GM18868 (cell line): ENCODE measurements at regions not wholly inside any gene's neighbourhood (a gene's known extent, or its start where the extent isn't known, plus 50 kb on each side); places are given as distances from the start of the nearest gene placed in this dataset.

Experiments used
- ATAC-seq: cut with Tn5 transposase; IDR thresholded peaks from one replicate; pipeline ENCODE4 v1.9.1; 2021; ENCODE audit warnings: mild to moderate bottlenecking, moderate library complexity; ENCODE audit not compliant: unreplicated experiment

DNA sequence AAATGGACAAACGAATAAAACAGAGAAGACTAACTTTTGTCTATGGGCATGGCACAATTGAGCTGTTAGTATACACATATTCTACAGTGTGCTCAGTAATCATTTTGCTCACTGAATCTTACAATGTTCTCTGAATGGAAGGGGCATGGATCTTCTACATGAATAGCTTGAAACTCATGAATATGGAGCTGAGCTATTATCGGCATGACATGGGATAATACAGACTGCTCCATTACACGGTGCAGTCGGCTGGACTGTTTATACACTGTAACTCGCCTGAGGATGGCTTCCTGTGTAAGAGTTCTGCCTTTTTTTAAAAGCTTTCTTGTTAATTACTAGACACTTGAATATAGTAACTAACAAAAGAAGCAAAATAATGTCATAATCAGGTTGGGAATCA lies 368.5 kb upstream of the MAD2L1 start:
- no peak for ATAC-seq

DNA sequence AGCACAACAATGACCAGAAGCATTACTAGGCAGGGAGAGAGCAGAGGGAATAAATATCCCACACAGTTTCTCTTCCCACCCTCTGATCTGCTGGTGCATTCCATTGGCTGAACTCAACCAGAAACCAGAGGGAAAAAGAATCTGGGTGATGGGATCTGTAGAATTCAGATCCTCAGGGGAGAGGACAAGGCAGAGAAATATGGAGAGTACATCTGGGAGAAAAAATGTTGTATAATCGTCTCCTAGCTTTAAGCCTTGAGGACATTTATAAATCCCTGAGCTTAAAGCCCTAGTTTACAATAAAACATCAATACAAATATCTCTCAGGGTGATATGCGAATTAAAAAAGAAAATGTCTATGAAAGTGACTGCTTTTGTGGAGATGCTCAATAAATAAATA lies 368.1 kb upstream of the MAD2L1 start:
- no peak for ATAC-seq

DNA sequence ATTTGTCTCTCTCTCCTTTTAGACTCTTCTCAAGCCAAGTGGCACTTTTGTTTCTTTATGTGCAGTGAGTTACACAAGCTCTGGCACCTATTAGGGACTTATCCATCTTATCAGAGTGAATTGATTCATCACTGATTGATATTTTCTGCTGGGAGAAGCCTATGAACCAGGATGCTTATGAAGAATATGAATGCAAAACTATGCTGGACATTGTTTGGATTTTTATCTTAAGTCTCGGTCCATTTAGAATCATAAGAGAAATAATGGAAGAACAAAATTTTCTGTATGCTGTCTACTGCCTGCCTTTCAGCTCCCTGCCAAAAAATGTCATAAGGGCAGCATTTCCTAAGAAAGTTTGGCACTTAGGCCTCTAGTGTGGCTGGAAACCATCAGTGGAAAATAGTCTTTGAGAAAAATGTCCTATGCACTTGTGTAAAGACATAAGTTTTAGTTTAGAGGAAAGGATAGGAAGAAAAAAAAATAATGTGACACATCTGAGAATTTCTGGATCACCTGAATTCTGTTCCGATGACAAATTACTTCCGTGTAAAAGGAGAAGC lies 365.7 kb upstream of the MAD2L1 start:
- ATAC-seq, result no peak

DNA sequence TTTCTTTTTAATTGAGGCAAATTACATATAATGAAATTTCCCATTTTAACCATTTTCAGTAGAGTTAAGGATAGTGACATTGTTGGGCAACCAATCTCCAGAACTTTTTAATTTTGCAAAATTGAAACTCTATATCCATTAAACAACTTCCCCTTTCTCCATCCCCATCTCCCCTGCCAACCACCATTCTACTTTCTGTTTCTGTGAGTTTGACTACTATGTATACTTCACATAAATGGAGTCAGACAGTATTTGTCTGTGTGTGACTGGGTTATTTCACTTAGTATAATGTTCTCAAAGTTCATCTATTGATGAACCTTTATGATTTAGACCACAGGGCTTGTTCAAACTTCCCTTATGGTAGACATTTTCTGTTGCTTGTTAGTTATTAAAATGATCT lies 364.5 kb upstream of the MAD2L1 start:
- ATAC-seq, result no peak

DNA sequence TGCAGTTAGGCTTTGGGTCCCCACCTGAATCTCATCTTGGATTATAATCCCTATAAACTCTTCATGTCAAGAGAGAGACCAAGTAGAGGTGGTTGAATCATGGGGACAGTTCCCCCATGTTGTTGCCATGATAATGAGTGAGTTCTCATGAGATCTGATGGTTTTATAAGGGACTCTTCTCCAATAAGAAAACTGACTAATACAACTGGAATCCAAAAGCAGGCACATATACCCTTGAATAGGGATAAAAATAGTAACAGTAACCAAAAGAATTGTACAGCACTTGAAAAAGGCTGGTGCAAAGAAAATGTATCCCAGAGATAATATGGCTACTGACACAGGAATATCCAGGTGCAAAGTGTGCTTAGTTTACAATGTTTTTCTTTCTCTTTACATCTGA lies 351.5 kb upstream of the MAD2L1 start:
- ATAC-seq, result no peak

DNA sequence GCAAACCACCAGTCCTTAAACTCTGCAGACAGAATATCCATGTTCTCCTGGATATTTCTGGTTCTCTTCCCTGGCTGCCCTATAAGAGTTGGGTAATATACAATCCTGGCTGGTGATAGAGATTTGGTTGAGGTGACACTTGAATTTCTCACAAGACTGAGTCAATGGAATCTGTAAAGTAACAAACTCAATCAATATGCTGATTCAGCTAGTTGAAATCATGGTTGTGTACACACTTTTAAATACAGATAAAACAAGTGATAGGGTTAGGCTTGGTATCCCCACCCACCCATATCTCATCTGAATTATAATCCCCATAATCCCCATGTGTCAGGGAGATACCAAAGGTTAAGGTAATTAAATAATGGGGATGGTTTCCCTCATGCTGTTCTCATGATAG lies 349.2 kb upstream of the MAD2L1 start:
- no peak for ATAC-seq

DNA sequence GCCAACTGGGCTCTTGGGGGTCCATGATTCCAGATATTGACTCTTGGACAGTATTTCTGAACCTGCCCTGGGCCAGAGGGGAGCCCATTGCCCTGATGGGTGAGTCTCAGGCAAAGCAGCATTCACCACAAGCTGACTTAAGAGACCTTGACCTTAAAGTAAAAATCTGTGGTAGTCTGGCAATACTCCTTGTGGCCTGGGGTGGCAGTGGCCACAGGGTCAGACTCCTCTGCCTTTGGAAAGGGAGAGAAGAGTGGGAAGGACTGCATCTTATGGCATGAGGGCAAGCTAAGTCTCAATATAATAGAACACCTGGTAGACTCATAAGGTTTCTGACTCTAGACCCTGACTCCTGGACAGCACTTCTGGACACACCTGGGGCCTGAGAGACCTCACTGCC lies 340.3 kb upstream of the MAD2L1 start:
- ATAC-seq, result no peak

DNA sequence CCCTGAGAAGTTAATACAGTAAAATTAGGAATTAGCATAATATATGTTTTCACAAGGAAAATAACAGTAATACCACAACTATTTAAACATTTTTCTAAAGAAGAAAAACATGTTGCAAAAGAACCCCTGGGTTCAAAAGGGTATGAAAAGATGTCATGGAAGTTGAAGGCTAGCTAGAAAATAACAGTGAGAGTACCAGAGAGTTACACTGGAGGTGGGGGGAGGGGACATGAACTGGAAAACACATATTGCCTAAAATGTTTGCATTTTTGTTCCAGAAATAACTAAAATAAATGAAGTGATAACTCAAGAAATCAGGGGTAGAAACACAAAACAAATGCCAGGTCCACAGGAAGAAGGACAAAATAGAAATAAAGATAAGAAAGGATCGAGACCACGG lies 336.6 kb upstream of the MAD2L1 start:
- ATAC-seq, result no peak

DNA sequence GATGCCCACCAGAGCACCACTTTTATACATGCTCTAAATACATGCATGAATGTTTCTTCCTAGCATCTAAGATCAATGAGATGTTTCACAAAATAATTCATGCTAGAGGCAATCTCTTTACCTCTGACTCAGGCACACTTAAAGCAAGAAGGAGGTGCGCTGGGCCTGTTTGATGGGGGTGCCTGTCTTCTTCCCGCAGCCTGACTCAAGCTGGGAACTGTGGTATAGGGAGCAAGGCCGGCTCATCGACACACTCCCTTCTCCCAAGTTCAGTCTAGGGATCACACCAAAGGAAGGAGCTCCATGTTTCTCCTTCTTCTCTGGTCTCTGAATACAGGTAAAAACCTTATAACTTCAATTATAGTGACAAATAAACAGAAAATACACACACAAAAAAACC lies 333.8 kb upstream of the MAD2L1 start:
- no peak for ATAC-seq

DNA sequence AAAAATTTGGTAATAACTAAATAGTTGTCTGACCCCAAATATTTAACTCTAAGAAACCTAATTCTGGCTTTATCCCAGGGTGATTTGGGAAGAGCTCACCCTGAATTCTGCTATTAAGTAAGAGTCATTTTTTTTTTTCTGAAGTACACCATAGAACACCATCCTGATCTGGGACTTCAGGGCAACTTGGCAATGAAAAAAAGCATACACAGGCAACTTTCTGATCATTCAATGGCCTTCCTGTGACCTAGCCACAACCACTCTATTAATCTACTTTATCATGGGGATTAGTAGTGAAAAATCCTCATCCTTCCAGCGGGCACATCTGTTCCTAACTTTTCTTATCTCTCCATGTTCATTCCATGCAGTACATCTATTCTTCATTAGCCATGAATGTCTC lies 333.2 kb upstream of the MAD2L1 start:
- ATAC-seq, result no peak

DNA sequence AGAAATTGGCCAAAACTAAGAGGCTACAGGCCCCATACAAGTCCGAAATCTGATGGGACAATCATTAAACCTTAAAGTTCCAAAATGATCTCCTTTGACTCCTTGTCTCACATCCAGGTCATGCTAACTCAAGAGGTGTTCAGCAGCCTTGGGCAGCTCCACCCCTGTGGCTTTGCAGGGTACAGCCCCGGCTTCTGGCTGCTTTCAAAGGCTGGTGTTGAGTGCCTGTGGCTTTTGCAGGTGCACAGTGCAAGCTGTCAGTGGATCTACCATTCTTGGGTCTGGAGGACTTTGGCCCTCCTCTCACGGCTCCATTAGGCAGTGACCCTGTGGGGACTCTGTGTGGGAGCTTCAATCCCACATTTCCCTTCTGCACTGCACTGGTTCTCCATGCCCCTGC lies 329.1 kb upstream of the MAD2L1 start:
- ATAC-seq, result no peak

DNA sequence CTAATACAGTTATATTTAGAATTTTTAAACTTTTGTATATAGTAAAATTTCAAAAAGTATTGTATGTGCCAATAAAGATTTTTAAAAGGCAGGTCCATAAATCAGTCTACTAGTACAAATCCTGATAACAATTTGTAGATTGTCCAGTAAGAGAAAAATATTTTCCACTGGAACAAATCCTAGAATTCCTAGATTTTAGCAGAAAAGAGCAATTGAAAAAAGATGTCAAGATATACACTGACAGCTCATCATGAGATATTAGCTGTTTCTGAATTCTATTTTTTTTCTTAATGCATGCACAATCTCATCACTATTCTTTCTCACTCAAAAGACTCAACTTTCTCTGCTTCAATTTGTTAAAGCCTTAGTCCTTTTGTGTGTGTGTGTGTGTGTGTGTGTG lies 289.2 kb upstream of the MAD2L1 start:
- no peak for ATAC-seq

DNA sequence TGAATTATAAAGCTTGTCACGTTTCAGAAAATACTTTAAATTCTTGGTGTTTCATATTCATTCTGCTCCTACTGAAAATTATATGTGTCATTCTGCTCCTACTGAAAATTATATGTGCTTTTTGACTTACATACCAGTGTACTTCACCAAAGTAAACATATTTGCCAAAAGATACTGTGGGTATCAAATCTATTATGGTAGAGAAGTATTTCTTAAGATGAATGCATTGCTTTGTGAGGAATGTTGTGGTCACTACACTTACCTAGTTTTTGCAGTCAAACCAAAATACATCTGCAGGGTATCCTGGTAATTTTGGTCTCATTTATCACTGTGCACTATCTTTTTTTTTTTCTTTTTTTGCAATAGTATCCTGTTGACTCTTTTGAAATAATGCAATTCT lies 287.7 kb upstream of the MAD2L1 start:
- ATAC-seq, result no peak

DNA sequence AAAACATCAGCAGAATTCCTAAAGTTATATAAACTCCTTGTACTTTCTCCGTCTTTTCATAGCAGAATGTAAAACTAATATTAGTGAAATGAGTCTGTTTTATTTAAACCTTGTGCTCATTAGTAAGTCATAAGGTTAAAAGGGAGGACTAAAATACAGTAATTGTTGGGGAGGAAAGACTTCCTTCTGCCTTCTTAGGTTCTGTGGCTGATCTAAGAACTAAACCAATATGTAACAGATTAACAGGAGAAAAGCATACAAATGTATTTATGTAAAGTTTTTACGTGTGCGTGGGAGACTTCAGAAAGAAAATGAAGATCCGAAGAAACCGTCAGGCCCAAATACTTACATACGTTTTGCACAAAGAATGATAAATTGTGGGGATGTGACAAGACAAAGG lies 286.6 kb upstream of the MAD2L1 start:
- no peak for ATAC-seq

DNA sequence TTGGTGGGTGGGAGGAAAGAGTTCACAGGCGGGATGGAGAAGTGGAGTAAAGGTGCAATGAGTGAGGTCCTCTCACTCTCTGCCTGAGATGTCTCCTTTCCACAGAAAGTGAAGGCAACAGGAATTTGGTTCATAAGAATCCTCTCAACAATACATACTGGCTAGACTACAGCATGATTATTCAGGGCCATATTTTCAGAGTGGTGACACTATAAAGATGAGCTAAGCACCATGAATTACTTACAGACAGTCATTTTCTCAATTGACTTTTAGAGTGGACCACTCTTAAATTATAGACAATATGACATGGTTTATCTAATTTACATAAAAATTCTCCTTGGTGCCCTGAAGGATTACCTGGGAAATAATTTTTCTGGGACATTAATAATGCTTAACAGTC lies 286.1 kb upstream of the MAD2L1 start:
- no peak for ATAC-seq

DNA sequence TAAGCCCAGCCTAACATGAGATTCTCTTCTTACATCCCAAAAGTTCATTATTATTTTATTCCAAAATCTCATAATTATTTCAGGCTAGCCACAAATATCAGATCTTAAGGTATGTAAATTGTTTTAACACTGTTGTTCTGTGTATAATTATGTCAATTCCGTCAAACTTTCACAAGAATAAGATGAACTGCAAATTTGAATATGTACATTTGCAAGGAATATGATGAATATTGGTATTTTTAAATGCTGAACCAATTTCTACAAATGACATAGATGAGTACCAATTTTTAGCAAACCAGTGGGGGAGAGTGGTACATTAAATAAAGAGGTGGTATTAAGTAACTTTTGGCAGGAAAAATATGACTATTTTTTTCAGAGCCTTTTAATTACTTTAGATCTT lies 282.3 kb upstream of the MAD2L1 start:
- no peak for ATAC-seq

DNA sequence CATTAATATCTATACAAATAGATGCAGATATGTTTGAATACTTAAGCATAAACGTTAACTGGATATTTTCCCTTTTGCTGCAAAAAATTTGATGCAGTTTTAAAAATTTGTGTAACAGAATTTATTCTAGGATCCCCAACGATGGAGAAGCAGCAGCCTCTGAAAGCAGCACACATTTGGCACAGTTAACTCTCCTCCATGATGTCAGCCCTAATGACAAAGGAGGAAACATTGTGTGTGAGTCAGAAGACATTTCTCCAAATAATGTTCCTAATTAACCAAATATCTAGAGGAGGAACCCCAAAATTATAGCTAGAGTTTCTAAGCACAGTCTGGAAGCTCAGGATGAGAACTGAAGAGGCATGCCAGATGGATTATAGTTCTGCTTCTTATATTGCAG lies 281.9 kb upstream of the MAD2L1 start:
- ATAC-seq, result no peak

DNA sequence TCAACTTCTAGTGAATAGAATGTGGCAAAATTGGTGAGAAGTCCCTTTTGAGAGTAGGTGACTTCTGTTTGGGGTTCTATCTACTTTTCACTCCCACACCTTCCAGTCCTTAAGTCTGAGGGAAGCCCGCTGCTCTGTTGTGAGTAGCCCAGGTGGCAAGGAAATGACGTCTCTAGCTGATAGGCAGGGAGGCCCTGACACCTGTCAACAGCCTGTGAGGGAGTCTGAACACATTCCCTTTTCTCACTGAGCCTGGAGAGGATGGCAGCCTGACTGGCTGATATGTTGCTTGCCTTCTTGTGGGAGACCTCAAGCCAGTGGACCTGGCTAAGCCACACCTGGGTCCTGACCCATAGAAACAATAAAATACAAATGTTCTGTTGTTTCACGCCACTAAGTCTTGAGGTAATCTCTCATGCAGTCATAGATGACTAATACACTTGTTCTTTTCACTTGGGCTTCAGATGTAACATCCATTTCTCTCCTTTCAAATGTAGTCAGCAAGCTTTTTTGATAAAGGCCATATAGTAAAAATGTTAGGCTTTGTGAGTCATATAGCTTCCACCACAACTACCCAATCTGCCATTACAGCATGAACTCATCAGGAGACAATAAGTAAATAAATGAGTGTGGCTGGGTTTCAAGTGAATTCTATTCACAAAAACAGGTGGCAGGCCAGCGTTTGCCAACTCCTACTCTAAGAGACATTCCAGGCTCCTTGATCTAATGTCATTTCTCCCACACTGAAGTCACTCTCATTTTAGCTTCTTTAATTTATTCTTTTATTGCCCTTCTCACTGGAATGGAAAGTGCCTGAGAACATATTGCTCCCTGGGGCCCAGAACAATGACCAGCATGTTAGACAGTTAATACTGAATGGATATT lies 265.1 kb upstream of the MAD2L1 start:
- peak; percentile 65 for ATAC-seq

DNA sequence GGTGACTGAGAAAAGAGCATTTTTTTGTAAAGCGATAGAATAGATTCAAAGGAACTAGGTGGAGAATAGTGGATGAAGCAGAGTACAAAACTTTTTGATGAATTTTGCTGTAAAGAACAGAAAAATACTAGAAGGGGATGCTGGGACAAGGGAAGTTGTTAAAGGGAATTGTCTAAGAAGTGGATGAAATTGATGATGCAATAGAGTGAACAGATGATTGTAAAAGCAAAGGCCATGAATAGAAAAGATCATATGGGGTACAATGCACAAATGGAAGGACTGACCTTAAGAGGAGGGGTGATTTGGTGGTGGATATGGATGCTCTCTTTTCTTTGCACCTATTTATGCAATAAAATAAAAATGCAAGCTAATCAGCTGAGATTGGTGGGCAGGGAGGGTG lies 262.7 kb upstream of the MAD2L1 start:
- ATAC-seq, result no peak

DNA sequence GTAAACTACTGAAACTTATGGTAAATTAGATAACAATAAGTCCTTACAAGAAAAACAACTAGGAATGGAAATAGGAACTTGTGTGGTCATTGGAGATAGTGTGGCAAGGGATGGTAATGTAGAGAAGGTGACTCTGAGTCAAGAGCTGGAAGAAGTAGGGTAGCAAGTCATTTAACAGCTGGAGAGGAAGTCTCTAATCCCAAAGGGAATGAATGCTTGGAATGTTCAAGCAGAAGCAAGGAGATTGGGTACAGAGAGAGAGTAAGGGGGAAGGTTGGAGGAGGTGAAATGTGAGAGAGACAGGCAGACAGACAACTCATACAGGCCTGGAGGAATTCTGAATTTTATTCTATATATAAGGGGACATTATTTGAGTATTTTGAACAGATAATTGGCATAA lies 260.6 kb upstream of the MAD2L1 start:
- no peak for ATAC-seq

DNA sequence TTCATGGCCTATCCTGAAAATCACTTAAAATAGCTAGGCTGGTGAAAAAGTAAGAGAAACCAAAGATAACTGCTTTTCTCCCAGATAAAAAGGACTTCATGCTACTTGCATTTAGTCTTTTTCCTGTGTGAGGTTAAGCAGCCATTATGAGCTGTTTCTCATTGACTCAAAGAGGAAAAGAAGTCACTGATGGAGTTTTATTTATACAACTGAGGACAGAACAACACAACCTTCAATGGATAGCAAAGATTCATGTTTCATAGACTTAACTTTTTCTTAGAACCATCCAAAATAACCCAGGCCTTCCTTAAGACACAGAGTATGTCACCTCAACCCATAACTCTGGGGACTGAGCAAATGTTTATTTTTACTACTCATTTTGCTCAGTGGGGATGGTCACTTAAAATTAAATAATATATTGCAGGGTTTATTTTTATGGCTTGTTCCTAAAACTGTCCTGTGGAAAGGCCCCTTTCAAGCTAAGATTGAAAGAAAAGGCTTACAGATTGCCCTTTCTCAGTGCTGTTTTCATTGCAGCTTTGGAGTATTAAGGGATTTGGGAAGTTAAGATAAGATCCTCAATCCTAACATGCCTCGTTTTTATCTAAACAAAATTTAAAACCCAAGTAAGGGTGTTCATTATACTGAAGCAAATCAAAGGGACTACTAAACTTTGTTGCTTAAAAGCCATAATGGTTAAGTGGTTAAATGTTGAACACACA lies 252.6 kb upstream of the MAD2L1 start:
- no peak for ATAC-seq

DNA sequence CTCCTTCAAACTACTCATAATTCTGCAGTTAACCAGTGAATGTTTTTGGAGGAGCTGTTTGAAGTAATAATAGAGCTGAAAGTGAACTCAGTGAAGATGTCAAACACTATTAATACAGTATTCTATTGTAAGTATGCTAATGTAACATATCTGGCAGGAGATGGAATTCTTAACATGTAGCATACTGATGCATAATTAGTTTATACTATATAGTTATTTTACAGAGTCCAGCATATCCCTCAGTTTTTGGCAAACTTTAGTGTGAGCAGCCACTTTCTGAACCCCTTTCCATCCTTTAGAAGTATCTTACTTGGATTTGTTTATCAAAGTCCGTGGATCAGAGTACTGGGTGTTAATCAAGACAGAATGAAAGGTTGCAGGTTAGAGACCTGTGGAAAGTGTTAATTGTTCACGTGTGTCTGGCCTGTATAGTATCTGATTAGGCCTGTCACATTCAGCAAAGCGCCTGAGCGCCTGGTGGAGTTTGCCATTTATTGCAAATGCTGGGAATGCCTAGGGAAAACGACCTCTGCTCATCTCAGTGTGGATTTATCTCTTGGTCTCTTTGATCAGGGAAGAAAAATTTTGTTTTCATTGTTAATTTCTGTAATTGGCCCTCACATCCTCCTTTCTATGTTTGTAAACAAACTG lies 251.7 kb upstream of the MAD2L1 start:
- ATAC-seq, result no peak
